SK-MEL-5 (cell line): ENCODE measurements at regions not wholly inside any gene's neighbourhood (a gene's known extent, or its start where the extent isn't known, plus 50 kb on each side); places are given as distances from the start of the nearest gene placed in this dataset.
A peak's percentile ranks its signal among the peaks of the same experiment; 100 is the strongest.

ENCODE experiments used
- DNase-seq: peaks from one replicate; pipeline ENCODE4 v3.0.0-alpha.2; 2016; ENCODE audit warnings: low read depth, low spot score
- in situ Hi-C: cut with HindIII; loops from 2 replicates; pipeline ENCODE4 v1.10.0; 2016; ENCODE audit warnings: low sequenced_read_pairs, high pct_unique_total_duplicates, low pct_unique_long_range_greater_than_20kb

GRCh38 chr2:23220513-23221094 is 164.4 kb upstream of the KLHL29 start:
- DNase-seq, result peak; percentile 27
- in situ Hi-C loops, result no loop called here

GRCh38 chr2:23221236-23221635 is 163.7 kb upstream of the KLHL29 start:
- peak; percentile 15 for DNase-seq
- in situ Hi-C loops, result no loop called here

GRCh38 chr2:23221901-23222300 is 163.1 kb upstream of the KLHL29 start:
- in situ Hi-C loops, result no loop called here
- no peak for DNase-seq

- DNase-seq, result no peak
- in situ Hi-C loops, result no loop called here
These were observed 154.1 kb upstream of the KLHL29 start for GRCh38 chr2:23230885-23231284.

- no peak for DNase-seq
- in situ Hi-C loops, result no loop called here
These were observed 153.1 kb upstream of the KLHL29 start for GRCh38 chr2:23231865-23232264.

GRCh38 chr2:23235292-23235691 is 149.7 kb upstream of the KLHL29 start:
- in situ Hi-C loops, result no loop called here
- no peak for DNase-seq

GRCh38 chr2:23235736-23236135 is 149.2 kb upstream of the KLHL29 start:
- in situ Hi-C loops, result no loop called here
- DNase-seq, result no peak

GRCh38 chr2:23237147-23237546 is 147.8 kb upstream of the KLHL29 start:
- in situ Hi-C loops, result no loop called here
- no peak for DNase-seq

GRCh38 chr2:23238011-23238657 is 146.8 kb upstream of the KLHL29 start:
- in situ Hi-C loops, result no loop called here
- no peak for DNase-seq

- no peak for DNase-seq
- in situ Hi-C loops, result no loop called here
These were observed 145.6 kb upstream of the KLHL29 start for GRCh38 chr2:23239374-23239773.

GRCh38 chr2:23241121-23241520 is 143.9 kb upstream of the KLHL29 start:
- in situ Hi-C loops, result no loop called here
- DNase-seq, result no peak

- in situ Hi-C loops, result no loop called here
- DNase-seq, result no peak
These were observed 143.3 kb upstream of the KLHL29 start for GRCh38 chr2:23241611-23242245.

GRCh38 chr2:23243073-23243659 is 141.8 kb upstream of the KLHL29 start:
- in situ Hi-C loops, result no loop called here
- peak; percentile 57 for DNase-seq

GRCh38 chr2:23244617-23245016 is 140.4 kb upstream of the KLHL29 start:
- in situ Hi-C loops, result no loop called here
- DNase-seq, result no peak

GRCh38 chr2:23246992-23247683 is 137.8 kb upstream of the KLHL29 start:
- in situ Hi-C loops, result no loop called here
- DNase-seq, result no peak

- in situ Hi-C loops, result no loop called here
These were observed 136.3 kb upstream of the KLHL29 start for GRCh38 chr2:23248667-23249066.

GRCh38 chr2:23249348-23249747 is 135.6 kb upstream of the KLHL29 start:
- DNase-seq, result no peak
- in situ Hi-C loops, result no loop called here

More at GRCh38 chr2:23248667-23249066, 136.3 kb upstream of the KLHL29 start:
- DNase-seq, result no peak

GRCh38 chr2:23250371-23250770 is 134.6 kb upstream of the KLHL29 start:
- DNase-seq, result no peak
- in situ Hi-C loops, result no loop called here
